ENCODE measurements at regions not wholly inside any gene's neighbourhood (a gene's known extent, or its start where the extent isn't known, plus 50 kb on each side); places are given as distances from the start of the nearest gene placed in this dataset.

DNA sequence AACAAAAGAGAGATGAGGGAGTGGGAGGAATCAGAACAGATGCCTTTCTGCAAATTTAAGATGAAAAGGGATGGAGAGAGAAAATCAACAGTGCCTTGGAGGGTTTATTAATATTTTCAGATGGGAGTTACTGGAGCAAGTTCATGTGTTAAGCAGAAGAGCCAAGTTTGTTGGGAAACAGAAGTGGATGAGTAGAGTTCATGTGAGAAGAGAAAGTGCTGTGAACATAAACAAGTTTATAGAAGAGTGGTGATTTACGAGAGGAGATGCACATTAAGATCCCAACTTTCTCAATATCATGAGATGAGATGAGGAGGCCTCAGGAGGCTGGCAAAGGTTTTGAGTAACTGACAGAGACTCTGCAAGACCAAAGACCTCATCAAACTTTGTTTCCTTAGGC lies 274.1 kb upstream of the HTR2A start:
- no peak for DNase-seq (ENCODE audit: low spot score)

DNA sequence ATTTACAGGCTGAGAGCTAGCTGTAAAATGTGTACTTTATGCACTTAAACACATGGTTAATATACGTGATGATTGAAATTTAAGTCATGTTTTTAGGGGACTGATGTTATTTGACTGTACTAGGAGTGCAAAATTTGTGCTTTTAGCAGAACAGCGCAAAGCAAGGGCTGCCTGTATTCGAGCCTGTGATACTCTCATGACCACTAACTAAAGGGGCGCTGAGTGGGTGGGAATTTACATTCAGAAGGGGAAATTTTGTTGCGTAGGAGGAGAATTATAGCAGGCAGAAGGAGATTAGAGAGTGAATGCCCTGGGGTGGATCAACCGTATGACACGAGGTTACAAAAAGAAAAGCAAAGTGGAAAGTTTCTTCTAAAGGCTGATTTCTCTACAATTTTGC lies 271.8 kb upstream of the HTR2A start:
- DNase-seq (ENCODE audit: low spot score) = no peak

DNA sequence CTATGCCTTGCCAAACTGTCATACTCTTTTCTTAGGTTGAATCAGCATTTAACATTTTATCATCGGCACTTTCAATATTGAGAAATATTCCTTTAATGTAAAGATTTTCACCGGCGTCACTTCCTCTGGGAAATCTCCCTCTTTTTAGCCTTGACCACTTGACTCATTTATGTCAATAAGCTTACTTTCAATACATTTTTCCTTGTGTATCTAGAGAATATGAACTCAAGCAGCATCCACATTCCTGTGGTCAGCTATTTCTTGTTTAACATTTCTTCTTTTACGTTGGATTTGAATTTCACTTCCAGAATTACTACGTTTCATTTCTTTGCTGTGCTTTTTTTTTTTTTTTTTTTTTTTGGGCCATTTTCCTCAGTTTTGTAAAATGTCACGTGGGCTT lies 271.2 kb upstream of the HTR2A start:
- no peak for DNase-seq (ENCODE audit: low spot score)

DNA sequence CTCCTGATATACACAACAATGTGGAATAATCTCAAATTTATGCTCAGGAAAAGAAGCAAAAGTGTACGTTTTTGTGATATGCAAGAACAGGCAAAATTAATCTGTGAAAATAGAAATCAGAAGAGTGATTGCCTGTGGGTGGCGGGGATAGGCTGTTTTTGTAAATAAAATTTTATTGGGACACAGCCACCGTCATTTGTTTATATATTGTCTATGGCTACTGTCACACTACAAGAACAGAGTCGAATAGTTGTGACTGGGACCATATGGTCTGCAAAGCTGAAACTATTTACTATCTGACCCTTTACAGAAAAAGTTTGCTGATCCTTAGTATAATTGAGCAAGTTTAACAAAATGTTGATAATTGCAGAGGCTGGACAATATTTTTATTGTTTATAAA lies 269.5 kb upstream of the HTR2A start:
- no peak for DNase-seq (ENCODE audit: low spot score)

DNA sequence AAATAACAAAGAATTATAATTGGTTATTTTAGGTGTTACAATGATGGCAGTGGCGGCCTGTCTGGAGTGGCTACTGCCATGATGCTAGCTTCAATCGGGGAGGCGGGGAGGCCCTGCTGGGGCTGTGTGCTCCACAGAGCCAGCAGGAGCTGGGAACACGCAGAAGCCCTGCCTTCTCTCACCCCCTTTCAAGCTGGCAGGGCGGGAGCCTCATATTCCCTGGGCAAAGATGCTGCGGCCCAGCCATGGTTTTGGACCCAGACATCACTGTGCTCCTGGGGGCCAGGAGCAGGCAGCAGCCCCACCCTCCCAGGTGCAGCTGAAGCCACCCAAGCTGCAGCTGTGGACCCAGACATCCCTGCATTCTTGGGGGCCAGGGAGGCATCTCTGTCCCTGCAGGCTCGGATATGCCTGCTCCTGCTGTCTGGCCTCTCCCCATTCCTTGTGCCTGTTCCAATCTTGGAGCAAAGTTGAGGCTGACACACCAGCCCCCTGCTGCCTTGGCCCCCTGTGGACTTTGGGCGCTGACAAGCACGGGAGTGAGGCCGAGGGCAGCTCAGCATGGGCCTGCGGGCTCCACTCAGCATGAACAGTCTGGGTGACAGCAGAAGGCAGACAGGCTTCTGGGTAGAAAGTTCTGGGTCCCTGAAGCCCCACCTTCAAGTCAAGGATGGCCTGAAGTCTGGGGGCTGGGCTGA lies 263.1 kb upstream of the HTR2A start:
- DNase-seq (ENCODE audit: low spot score) = no peak

DNA sequence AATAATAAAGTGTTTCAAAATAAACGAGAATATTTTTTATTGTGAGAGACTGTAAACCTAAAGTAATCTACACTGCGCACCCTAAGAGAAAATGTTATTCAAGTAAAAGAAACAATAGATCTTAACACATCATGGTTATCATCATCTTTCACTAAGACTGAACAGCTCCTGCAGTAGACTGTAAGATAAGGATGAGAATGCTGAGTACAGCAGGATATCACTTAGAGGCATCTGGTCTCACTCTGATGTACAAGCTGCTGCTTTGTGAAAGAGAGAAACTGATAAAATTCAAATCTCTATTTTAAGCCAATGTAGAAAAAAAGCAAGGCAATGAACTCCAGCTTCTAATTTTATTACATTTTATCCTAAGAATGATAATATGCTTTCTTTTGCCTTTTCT lies 261.7 kb upstream of the HTR2A start:
- no peak for DNase-seq (ENCODE audit: low spot score)

DNA sequence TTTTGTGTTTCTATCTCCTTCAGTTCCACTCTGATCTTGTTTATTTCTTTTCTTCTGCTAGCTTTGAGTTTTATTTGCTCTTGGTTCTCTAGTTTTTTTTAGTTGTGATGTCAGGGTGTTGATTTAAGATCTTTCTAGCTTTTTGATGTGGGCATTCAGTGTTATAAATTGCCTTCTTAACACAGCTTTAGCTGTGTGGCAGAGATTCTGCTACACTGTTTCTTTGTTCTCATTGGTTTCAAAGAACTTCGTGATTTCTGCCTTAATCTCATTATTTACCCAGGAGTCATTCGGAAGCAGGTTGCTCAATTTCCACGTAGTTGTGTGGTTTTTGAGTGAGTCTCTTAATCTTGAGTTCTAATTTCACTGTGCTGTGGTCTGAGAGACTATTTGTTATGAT lies 251.7 kb upstream of the HTR2A start:
- no peak for DNase-seq (ENCODE audit: low spot score)

DNA sequence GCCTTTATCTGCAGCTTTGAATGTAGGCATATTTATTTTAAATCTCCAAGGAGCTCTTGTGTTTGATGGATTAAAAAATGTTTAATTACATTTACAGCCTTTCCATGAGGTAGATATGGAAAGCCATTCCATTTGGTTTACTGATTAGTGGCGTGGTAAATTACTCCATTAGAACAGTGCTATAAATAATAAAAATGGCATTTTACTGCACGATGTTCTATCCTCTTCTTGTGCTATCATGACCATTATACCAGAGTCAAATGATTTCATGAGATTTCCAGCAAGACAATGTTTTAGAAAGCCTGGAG lies 250.9 kb upstream of the HTR2A start:
- DNase-seq (ENCODE audit: low spot score) = no peak

DNA sequence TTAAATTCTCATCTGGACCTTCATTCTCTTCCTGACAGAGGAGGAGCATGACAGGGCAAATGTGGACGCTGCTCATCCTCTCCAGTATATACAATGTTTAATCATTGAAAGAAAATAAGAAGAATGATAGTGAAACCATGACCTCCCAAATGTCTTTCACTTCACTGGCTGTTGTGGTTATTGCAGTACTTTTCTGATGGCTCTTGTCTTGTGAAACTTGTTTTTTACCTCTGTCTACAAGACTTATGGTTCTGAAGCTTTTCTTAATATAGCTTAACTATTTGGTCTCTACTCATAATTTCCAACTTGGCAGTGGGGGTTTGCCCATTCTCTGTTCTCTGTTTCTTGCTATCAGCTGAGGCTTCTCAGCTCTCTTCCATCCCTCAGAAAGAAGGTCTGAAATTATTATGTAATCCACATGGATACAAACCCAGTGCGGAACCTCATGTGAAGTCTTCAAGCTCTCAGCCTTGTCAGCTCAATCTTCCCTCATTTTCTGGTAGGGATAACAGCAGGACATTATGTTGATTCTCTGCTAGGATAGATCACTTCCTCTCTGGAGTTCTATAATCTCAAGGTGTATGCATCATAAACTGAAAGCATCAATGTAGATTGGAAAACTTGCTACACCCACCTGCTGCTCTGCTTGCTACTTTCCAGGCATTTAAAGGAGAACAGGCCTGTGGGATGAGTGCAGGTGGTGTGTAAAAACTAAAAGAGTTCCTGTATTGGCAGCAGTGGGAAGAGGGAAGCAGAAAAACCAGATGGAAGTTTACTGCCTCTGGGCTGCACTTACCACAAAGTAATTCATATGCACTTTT lies 250.3 kb upstream of the HTR2A start:
- DNase-seq (ENCODE audit: low spot score) = no peak

DNA sequence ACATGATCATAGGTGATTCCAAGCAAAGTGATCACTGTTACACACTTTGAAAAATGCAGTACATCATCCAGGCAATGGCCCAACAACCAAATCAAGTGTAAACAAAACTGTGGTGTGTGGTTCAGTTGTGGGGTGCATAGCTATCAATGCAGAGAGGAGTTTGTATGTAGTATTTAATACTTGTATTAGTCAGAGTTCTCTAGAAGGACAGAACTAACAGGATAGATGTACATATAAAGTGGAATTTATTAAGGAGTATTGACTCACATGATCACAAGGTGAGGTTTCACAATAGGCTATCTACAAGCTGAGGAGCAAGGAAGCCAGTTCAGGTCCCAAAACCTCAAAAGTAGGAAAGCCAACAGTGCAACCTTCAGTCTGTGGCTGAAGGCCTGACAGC lies 249.3 kb upstream of the HTR2A start:
- DNase-seq (ENCODE audit: low spot score) = no peak

DNA sequence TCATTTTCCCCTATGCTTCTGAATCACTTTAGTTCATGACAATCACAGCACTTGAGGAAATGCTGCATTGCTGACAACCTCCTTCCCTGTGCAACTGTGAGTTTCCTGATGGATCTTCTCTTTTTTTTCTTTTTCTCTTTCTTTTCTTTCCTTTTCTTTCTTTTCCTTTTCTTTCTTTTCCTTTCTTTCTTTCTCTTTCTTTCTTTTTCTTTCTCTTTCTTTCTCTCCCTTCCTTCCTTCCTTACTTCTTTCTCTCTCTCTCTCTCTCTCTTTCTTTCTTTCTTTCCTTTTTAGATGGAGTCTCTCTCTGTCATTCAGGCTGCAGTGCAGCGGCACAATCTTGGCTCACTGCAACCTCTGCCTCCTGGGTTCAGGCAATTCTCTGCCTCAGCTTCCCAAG lies 247.9 kb upstream of the HTR2A start:
- DNase-seq (ENCODE audit: low spot score) = no peak

DNA sequence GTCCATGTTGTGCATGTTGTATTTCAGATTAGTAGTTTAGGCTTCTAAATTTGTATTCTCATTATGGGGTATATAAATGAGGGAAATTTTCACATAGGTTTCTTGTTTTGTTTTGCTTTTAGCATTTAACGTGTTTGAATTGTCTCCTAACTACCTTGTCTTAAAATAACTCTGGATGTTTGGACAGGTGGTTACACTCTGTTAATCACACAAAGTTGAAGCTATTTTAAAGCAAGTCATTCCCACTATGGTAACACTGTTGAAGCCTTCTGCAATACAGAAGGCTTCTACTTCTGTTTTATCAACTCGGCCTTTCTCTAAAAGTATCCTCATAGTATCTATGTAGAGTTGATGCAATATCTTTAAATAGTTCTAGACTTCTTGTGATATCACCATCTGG lies 245.3 kb upstream of the HTR2A start:
- no peak for DNase-seq (ENCODE audit: low spot score)

DNA sequence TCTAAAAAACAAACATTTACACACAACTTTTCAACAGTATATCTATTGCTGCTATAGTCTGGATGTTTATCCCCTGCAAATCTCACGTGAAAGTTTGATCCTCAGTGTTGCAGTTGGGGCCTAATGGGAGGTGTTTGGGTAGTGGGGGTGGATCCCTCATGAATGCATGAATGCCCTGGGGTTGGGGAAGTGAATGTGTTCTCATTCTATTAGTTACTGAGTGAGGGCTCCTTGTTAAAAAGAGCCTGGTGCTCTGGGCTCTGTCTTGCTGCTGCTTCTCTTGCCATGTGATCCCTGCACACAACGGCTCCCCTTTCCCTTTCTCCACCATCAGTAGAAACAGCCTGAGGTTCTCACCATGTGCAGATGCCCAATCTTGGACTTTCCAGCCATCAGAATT lies 242.7 kb upstream of the HTR2A start:
- DNase-seq (ENCODE audit: low spot score) = no peak

DNA sequence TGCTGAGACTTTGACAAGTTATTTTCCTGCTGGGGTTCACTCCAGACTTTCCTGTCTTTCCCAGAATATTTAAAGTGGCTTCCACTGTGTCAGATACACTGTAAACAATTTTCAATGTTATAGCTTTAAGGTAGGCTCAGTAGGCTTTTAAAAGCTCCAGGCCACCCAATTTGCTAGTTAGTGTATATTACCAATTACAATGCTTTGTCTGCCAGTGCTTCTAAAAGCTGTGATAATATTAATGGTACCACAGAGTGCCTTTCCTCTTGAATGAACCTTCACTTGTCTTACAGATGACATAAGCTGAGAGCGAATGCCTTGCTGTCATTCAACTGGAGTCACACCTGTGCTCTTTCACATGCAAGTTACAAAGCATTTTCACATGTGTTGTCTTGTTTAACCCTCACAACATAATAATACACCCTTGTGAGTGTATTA lies 239.7 kb upstream of the HTR2A start:
- DNase-seq (ENCODE audit: low spot score) = no peak

DNA sequence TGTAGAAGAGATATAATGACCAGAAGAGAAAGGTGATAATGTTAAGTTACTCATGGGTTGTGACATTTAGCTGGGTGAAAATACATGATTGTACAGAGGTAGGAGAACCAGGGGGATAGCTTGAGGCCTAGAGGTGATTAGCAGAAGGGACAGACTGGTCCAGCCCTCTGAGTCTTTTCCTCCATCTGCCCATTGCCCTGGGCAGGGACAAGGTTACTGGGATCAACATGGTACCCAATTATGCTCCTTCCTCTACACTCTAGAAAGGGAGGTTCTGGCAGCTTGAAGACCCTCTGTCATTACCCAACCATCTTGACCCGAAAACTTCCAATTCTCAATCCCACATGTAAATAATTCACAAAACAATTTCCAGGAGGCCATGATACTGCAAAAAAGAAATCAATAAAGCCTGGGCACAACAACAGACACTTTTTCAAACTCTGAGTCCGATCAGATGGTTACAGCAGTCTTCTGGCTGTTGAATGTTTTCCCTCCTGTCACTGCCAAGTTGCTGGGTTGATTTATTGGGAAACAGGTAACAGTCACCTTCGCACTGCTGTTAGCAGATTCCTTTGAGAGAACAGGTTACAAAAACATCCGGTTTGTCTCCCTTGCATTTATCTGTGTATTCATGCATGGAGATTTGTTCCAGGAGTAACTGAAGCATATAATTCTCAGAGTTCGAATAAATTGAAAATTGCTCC lies 239.1 kb upstream of the HTR2A start:
- DNase-seq (ENCODE audit: low spot score) = no peak

DNA sequence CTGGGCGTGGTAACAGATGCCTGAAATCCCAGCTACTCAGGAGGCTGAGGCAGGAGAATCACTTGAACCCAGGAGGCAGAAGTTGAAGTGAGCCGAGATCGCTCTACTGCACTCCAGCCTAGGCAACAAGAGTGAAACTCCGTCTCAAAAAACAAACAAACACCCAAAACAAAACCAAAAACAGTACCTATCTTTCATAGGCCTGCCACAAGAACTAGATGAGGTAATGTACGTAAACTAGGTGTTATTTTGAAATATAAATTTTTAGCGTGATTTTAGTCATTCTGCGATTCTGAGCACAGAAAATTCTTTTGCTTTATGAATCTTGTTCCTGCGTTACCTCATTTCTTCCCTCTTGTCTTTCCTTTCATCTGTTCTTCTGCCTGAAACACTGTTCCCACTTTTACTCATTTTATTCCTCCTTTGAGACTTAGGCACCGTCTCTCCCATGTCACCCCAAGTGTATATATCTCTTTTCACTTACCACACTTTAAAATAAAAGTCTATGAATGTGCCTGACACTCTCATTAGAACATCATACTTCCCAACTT lies 238.2 kb upstream of the HTR2A start:
- DNase-seq (ENCODE audit: low spot score) = no peak

DNA sequence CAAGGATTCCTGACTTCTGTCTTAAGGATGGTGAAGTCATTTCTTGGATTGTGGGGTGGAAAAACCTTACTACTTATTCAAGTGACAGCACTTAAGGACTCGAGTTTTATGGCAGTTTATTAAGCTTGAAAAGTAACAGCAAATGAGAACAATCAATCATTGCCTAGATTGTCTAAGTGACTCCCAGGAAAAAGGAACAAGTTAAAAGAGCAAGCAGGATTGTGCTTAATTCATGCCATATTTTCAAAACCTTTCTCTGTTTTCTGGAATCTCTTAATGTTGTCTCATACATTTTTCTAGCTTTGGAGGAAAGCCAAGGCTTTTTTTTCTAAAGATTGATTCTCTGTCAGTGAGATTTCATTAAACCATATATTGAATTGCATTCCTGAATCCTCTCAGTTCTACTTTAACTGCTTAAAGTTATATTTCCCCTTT lies 236.2 kb upstream of the HTR2A start:
- no peak for DNase-seq (ENCODE audit: low spot score)

DNA sequence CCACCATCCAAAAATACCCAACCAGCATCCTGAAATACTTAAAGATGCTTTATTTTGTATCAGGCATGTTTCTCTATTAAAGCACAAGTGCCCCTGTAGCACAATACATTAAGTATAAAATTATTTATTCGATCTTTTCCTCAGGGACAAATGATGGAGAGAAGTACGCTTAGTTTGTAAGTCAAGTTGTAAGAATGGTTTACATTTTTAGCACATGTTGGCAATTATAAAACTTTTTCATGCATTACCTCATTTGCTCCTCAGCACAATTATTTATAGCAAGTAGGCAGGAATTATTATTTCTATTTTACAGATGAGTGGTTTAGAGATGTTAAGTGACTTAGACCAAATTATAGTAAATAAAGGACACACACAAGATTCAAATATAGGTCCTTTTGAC lies 232.6 kb upstream of the HTR2A start:
- no peak for DNase-seq (ENCODE audit: low spot score)

DNA sequence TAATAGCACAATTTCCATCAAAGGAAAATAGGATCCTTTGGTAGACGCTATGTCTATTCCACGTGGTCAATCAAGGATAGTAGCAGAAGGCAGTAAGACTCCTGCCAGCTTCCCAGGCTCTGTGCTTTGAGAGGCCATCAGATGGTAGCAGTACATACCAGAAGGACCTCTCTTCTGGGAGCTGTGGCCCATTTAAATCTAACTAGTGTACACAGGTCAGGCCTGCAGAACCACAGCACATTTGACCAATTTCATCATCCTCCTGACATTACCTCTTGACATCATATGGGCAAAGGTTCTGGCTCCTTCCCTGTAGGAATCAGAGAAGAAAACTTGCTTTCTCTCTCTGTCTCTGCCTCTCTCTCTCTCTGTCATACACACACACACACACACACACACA lies 229.6 kb upstream of the HTR2A start:
- no peak for DNase-seq (ENCODE audit: low spot score)

DNA sequence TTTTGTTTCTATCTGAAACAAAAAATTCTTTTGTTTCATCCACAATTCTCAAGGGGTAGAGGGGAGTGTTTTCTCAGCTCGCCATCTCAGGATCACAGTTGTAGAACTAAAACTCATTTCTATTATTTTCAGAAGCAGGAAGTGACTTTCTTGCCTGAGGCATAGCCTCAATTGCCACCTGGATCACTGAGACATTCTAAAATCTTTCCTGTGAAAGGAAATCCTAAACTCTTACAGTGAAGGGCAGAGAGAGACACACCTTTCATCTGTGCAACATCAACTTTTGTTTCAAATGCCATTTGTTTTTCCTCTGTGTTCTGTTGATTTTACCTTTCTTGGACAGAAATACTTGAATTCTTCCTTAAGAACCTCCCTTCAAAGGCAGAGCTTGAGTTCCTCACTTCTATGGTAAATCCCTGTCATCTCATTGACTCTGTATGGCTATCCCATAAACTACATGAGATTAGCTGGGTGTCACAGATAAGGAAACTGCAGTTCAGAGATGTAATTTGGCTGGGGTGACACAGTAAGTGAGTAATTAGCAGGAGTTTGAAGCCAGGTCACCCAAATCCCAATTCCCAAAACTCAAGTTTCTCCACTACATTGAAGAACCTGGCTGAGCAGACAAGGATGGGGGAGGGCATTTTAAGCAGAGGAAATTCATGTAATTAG lies 224.4 kb upstream of the HTR2A start:
- no peak for DNase-seq (ENCODE audit: low spot score)

DNA sequence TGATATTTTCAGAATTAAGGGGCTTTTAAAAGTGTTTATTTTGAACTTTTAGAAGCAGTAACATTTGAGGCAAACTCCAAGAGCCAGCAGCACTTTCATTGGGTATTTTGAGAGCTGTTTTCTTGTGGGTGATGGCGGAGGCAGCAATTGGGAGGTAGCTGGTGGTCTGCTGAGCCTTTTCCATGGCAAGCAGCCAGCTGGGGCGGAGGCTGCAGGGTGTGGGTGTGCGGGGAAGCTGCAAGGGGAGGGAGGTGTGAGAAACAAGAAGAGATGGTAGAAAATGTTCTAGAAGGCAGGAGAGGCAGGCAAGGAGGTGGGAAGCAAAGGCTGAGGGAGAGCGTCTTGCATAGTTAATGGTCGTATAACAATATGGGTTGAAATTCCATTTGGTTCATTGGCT lies 223.4 kb upstream of the HTR2A start:
- DNase-seq (ENCODE audit: low spot score) = no peak

DNA sequence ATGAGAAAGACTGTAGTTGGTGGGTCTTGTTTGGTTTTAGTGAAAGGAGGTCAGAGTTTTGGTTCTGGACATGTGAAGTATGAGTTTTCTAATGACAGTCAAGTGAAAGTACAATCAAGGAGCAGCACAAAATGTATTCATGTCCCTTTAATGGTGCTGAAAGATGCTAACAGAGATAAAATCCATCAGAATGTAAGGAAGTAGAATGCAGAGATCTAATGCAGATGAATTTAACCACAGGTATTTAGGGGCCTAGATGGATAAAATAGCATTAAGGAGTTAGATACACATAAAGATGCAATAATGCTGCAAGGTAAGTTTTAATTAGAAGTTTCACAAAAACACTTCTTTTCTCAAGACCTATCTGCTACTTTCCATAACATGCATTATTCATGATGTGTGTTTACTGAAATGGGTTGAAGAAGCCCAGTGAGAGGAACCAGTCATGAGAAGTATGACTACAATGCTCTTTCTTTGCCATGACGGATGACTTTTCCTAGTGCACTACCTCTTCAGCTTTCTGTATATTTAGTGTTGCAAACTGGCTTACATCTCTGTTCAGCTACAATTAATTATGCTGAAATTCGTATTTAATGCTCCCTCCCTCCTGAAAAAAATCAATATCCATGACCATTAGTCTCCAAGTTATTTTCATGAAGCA lies 222.9 kb upstream of the HTR2A start:
- no peak for DNase-seq (ENCODE audit: low spot score)
